HepG2 (cell line): ENCODE measurements at regions not wholly inside any gene's neighbourhood (a gene's known extent, or its start where the extent isn't known, plus 50 kb on each side); places are given as distances from the start of the nearest gene placed in this dataset.

ENCODE experiments used
- ATAC-seq: fragments of 200-7000 bp; cut with Tn5 transposase; 3 replicates; pipeline ENCODE4 v1.9.1; 2020; ENCODE audit warnings: mild to moderate bottlenecking, moderate library complexity
- BruUV-seq: library from RNA; stranded (reverse); fragments of 400-500 nt; replicated peaks from 2 replicates; lab custom pipeline; 2021; lab: Mats Ljungman, UMichigan
- CTCF ChIA-PET: fragments of 300-600 bp; formaldehyde crosslinking; extraction: SDS; loops from one replicate; lab custom pipeline; 2021; ENCODE audit warnings: low total read pairs, inconsistent platforms, low intra/inter-chr PET ratio; lab: Yijun Ruan, JAX
- POLR2A ChIA-PET: fragments of 350-600 bp; sonication (Branson Sonifier 250); formaldehyde crosslinking; loops from one replicate; lab custom pipeline; 2020; ENCODE audit warnings: antibody characterized with exemption, inconsistent platforms; lab: Yijun Ruan, JAX
- DNase-seq: peaks from one replicate; pipeline ENCODE4 v3.0.0-alpha.2; 2015; ENCODE audit warnings: low spot score
- FAIRE-seq: peaks from 3 replicates; lab custom pipeline; 2011; peaks lifted over from hg19 to GRCh38; lab: Jason Lieb, UNC
- H2AFZ ChIP-seq: one replicate; pipeline ENCODE4 v1.6.1; 2011; ENCODE audit warnings: low read length, inconsistent platforms
- H3K27ac ChIP-seq: fragments of 300-600 bp; 3 replicates; pipeline ENCODE4 v1.8.0; 2011; ENCODE audit warnings: mixed run types, mild to moderate bottlenecking, mixed read lengths, low read length, inconsistent platforms; ENCODE audit not compliant: insufficient read depth; ENCODE audit errors: extremely low read length
- H3K27me3 ChIP-seq, 2 experiments: fragments of 200-600 bp in 1 of 2; 2 replicates in 1 of 2; 3 replicates in 1 of 2; pipeline versions ENCODE4 v1.6.0 to v1.8.0; 2011; ENCODE audit warnings: low read length in 2 of 2, mild to moderate bottlenecking in 2 of 2, moderate library complexity in 2 of 2, inconsistent platforms in 1 of 2; ENCODE audit not compliant: insufficient read depth in 2 of 2, control insufficient read depth in 1 of 2
- H3K36me3 ChIP-seq, 2 experiments: fragments of 200-600 bp in 1 of 2; replicated peaks in 1 of 2; 2 replicates in 1 of 2; 3 replicates in 1 of 2; pipeline versions ENCODE4 v1.5.1 to v1.8.0; 2011; ENCODE audit warnings: low read length in 2 of 2, inconsistent platforms in 1 of 2; ENCODE audit not compliant: insufficient read depth in 2 of 2, control insufficient read depth in 1 of 2
- H3K4me1 ChIP-seq: 2 replicates; pipeline ENCODE4 v1.5.1; 2012; ENCODE audit warnings: low read length, inconsistent platforms; ENCODE audit not compliant: insufficient read depth
- H3K4me2 ChIP-seq: 2 replicates; pipeline ENCODE4 v1.6.0; 2011; ENCODE audit warnings: low read depth, low read length, inconsistent platforms
- H3K4me3 ChIP-seq, 3 experiments: fragments of 200-600 bp in 1 of 3; sonication (generic), shearing (Covaris generic) in 1 of 3; replicated peaks in 1 of 3; 2 replicates each; pipeline ENCODE4 v1.5.1; 2011 to 2016; ENCODE audit warnings: low read length in 3 of 3, inconsistent platforms in 2 of 3, low read depth in 2 of 3, mild to moderate bottlenecking in 2 of 3, control low read depth in 1 of 3, mixed read lengths in 1 of 3; ENCODE audit not compliant: insufficient read depth in 1 of 3
- H3K79me2 ChIP-seq: one replicate; pipeline ENCODE4 v1.6.1; 2011; ENCODE audit warnings: low read length, inconsistent platforms; ENCODE audit not compliant: insufficient read depth
- H3K9ac ChIP-seq: 2 replicates; pipeline ENCODE4 v1.6.0; 2011; ENCODE audit warnings: mild to moderate bottlenecking, low read depth, low read length, inconsistent platforms; ENCODE audit not compliant: insufficient read depth
- H3K9me3 ChIP-seq: 2 replicates; pipeline ENCODE4 v1.5.1; 2012; ENCODE audit warnings: mild to moderate bottlenecking, low read length
- H4K20me1 ChIP-seq: 2 replicates; pipeline ENCODE4 v1.6.0; 2011; ENCODE audit warnings: inconsistent platforms, mild to moderate bottlenecking, low read length, moderate library complexity; ENCODE audit not compliant: insufficient read depth
- ATF1 ChIP-seq: IDR thresholded peaks from 2 replicates; pipeline ENCODE4 v1.6.1; 2016; ENCODE audit warnings: mild to moderate bottlenecking, control low read depth
- ATF7 ChIP-seq, 2 experiments: fragments of 450-650 bp in 1 of 2; sonication (generic) in 1 of 2; formaldehyde crosslinking in 1 of 2; IDR thresholded peaks; 2 replicates each; pipeline versions ENCODE4 v1.4.0 to v1.6.1; 2016 to 2020; ENCODE audit warnings: antibody characterized with exemption in 1 of 2, mild to moderate bottlenecking in 1 of 2, missing genetic modification reagents in 1 of 2
- CEBPB ChIP-seq: IDR thresholded peaks from 2 replicates; pipeline ENCODE4 v1.6.1; 2011; ENCODE audit warnings: low read depth, low read length, improper control_type of control experiment, borderline replicate concordance
- CREB3 ChIP-seq: sonication (generic); formaldehyde crosslinking; IDR thresholded peaks from 2 replicates; pipeline ENCODE4 v1.5.0; 2020; ENCODE audit warnings: missing genetic modification reagents
- ESRRA ChIP-seq: sonication (generic); formaldehyde crosslinking; IDR thresholded peaks from 2 replicates; pipeline ENCODE4 v1.5.1; 2020; ENCODE audit warnings: mild to moderate bottlenecking, low read depth, missing genetic modification reagents
- GTF2F1 ChIP-seq: fragments of 150-350 bp; IDR thresholded peaks from 2 replicates; pipeline ENCODE4 v1.6.1; 2014; ENCODE audit warnings: low read length
- PHF8 ChIP-seq: sonication (generic); formaldehyde crosslinking; IDR thresholded peaks from 2 replicates; pipeline ENCODE4 v1.5.0; 2020; ENCODE audit warnings: missing genetic modification reagents
- STAG1 ChIP-seq: sonication (generic); formaldehyde crosslinking; IDR thresholded peaks from 2 replicates; pipeline ENCODE4 v1.4.0; 2020; ENCODE audit warnings: missing genetic modification reagents
- ZEB1 ChIP-seq: IDR thresholded peaks from 2 replicates; pipeline ENCODE4 v1.6.1; 2012; ENCODE audit warnings: mild to moderate bottlenecking, low read depth, inconsistent platforms; ENCODE audit not compliant: insufficient replicate concordance
- ZNF205 ChIP-seq: IDR thresholded peaks from 2 replicates; pipeline ENCODE4 v1.6.1; 2018; ENCODE audit warnings: missing biosample characterization, missing genetic modification reagents
- ZNF253 ChIP-seq: sonication (generic); formaldehyde crosslinking; IDR thresholded peaks from 2 replicates; pipeline ENCODE4 v1.8.0; 2022; ENCODE audit warnings: mild to moderate bottlenecking, missing genetic modification reagents, borderline replicate concordance
- ZNF446 ChIP-seq: sonication (generic); formaldehyde crosslinking; IDR thresholded peaks from 2 replicates; pipeline ENCODE4 v1.5.0; 2020; ENCODE audit warnings: mild to moderate bottlenecking, missing genetic modification reagents
- ZNF605 ChIP-seq: sonication (generic); formaldehyde crosslinking; IDR thresholded peaks from 2 replicates; pipeline ENCODE4 v1.8.0; 2022; ENCODE audit warnings: mild to moderate bottlenecking, missing genetic modification reagents
- ZNF878 ChIP-seq: sonication (generic); formaldehyde crosslinking; IDR thresholded peaks from 2 replicates; pipeline ENCODE4 v1.8.1; 2023; ENCODE audit warnings: mild to moderate bottlenecking, missing genetic modification reagents, moderate library complexity
- WGBS: methylation state at CpG from one replicate; pipeline ENCODE4 v1.1.6; 2017; ENCODE audit warnings: low lambda C conversion rate; 5-methylcytosine and 5-hydroxymethylcytosine counted together
- in situ Hi-C: cut with HindIII; loops from 2 replicates; pipeline ENCODE4 v1.10.0; 2017; ENCODE audit warnings: low pct_unique_long_range_greater_than_20kb; ENCODE audit not compliant: extremely low pct_ligation_motif_present
- intact Hi-C: fragments of 100-400 bp; cut with micrococcal nuclease; formaldehyde crosslinking; loops from one replicate; pipeline ENCODE4 v1.10.0; 2022; ENCODE audit not compliant: unreplicated experiment
- TF ChIP-seq, protein P1 (sequence below): sonication (generic); formaldehyde crosslinking; IDR thresholded peaks from 2 replicates; pipeline ENCODE4 v1.9.0; 2021; ENCODE audit warnings: missing genetic modification reagents, mild to moderate bottlenecking, borderline replicate concordance
- TF ChIP-seq, protein P2 (sequence below): IDR thresholded peaks from 2 replicates; pipeline ENCODE4 v1.6.1; 2016; ENCODE audit warnings: mild to moderate bottlenecking

DNA sequence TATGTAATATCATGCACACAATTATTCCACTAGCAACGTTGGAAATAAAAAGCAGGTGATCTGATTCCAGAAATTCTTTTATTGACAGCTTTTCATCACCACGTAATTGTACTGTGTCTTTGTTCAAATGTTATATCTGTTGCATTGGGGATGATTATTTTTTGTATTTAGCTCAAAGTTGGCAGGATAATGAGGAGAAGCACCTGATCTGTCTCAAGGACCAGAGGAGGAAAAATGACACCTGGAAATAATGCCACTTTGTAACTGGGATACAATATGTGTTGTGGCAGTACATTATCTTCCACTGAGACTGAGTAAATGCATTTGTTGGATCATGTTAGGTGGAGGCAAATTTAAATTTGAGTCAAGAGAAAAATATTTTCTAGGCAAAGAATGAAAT lies 1298.8 kb upstream of the CDH6 start (continued):
- TF ChIP-seq ZNF878 (CRISPR knock-in tag) = no peak
- no peak for TF ChIP-seq PHF8 (CRISPR knock-in tag)
- no peak for TF ChIP-seq GTF2F1
- no peak for TF ChIP-seq ZNF253
- TF ChIP-seq ZNF446 (CRISPR knock-in tag) = no peak

DNA sequence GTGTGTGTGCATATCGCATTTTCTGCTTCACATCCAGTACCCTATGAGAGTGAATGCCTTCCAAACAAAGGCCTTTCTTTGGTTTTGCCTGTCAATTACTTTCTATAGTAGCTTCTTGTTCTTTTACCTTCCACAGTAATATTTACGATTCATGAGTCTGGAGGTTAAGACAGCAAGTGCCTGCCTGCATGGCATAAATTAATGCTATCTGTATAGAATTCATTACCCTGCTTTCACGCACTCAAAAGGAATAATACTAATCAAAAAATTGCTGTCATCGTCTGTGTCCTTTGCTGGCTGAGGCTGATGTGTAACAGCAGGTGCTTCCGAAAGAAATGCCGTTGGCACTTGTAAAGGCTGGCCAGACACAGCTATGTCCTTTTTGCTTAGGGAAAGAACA lies 1304.4 kb upstream of the CDH6 start:
- intact Hi-C loops = no loop called here
- BruUV-seq = no TSS peak
- TF ChIP-seq ESRRA (CRISPR knock-in tag) = no peak
- TF ChIP-seq CREB3 (CRISPR knock-in tag) = no peak
- TF ChIP-seq, protein P1, sequence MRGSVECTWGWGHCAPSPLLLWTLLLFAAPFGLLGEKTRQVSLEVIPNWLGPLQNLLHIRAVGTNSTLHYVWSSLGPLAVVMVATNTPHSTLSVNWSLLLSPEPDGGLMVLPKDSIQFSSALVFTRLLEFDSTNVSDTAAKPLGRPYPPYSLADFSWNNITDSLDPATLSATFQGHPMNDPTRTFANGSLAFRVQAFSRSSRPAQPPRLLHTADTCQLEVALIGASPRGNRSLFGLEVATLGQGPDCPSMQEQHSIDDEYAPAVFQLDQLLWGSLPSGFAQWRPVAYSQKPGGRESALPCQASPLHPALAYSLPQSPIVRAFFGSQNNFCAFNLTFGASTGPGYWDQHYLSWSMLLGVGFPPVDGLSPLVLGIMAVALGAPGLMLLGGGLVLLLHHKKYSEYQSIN (CRISPR knock-in tag) = no peak
- TF ChIP-seq, protein P2, sequence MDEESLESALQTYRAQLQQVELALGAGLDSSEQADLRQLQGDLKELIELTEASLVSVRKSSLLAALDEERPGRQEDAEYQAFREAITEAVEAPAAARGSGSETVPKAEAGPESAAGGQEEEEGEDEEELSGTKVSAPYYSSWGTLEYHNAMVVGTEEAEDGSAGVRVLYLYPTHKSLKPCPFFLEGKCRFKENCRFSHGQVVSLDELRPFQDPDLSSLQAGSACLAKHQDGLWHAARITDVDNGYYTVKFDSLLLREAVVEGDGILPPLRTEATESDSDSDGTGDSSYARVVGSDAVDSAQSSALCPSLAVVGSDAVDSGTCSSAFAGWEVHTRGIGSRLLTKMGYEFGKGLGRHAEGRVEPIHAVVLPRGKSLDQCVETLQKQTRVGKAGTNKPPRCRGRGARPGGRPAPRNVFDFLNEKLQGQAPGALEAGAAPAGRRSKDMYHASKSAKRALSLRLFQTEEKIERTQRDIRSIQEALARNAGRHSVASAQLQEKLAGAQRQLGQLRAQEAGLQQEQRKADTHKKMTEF (CRISPR knock-in tag) = no peak
- no peak for TF ChIP-seq ZNF605
- TF ChIP-seq ATF1 (CRISPR knock-in tag) = no peak
- TF ChIP-seq STAG1 (CRISPR knock-in tag) = no peak
- no peak for TF ChIP-seq ZEB1
- no peak for TF ChIP-seq ZNF205 (CRISPR knock-in tag)
- TF ChIP-seq CEBPB = no peak
- no peak for TF ChIP-seq ATF7 (IDR thresholded peaks at IDR 0.05)
- TF ChIP-seq ATF7 (CRISPR knock-in tag; IDR thresholded peaks at IDR 0.05) = no peak

More for the DNA sequence above, 1304.4 kb upstream of the CDH6 start:
- 23% methylated on average over 6 of the region's 6 CpGs for WGBS
- H3K36me3 ChIP-seq = no peaks in the 10 kb centered on the region
- H3K9ac ChIP-seq = no peak overlapping the region
- H3K4me2 ChIP-seq = no peak overlapping the region
- POLR2A ChIA-PET = no interaction called here
- FAIRE-seq = no peak
- H2AFZ ChIP-seq = no peak overlapping the region
- no peak for ATAC-seq
- H3K9me3 ChIP-seq = no peaks in the 10 kb centered on the region
- H3K4me1 ChIP-seq = no peaks in the 10 kb centered on the region
- H4K20me1 ChIP-seq = no peaks in the 10 kb centered on the region
- in situ Hi-C loops = no loop called here
- H3K79me2 ChIP-seq = no peaks in the 10 kb centered on the region
- no peak for DNase-seq
- no peak overlapping the region for H3K4me3 ChIP-seq
- no peaks in the 10 kb centered on the region for H3K27me3 ChIP-seq
- no peak overlapping the region for H3K27ac ChIP-seq
- CTCF ChIA-PET = no interaction called here
